HUES6 (cell line): ENCODE measurements at regions not wholly inside any gene's neighbourhood (a gene's known extent, or its start where the extent isn't known, plus 50 kb on each side); places are given as distances from the start of the nearest gene placed in this dataset.

Experiments used
- H3K27ac ChIP-seq: 2 replicates; pipeline ENCODE4 v1.7.0; 2013; ENCODE audit warnings: low read depth, mild to moderate bottlenecking, low read length, inconsistent platforms
- H3K27me3 ChIP-seq: 2 replicates; pipeline ENCODE4 v1.6.1; 2013; ENCODE audit warnings: low read length; ENCODE audit not compliant: control insufficient read depth, insufficient read depth
- H3K36me3 ChIP-seq: 2 replicates; pipeline ENCODE4 v1.6.1; 2013; ENCODE audit warnings: low read length; ENCODE audit not compliant: control insufficient read depth, insufficient read depth
- H3K4me1 ChIP-seq: 2 replicates; pipeline ENCODE4 v1.6.1; 2013; ENCODE audit warnings: low read length; ENCODE audit not compliant: control insufficient read depth, insufficient read depth
- H3K4me3 ChIP-seq: 2 replicates; pipeline ENCODE4 v1.5.1; 2013; ENCODE audit warnings: low read depth, low read length
- H3K9ac ChIP-seq: one replicate; pipeline ENCODE4 v1.6.1; 2013; ENCODE audit warnings: mild to moderate bottlenecking, low read length
- H3K9me3 ChIP-seq: 2 replicates; pipeline ENCODE4 v1.6.1; 2013; ENCODE audit warnings: low read depth, low read length; ENCODE audit not compliant: control insufficient read depth, insufficient read depth

- no peaks in the 10 kb centered on the region for H3K9me3 ChIP-seq
Measured at GRCh38 chr13:99859178-99860177, 112.1 kb downstream of the ZIC5 start.

GRCh38 chr13:99857738-99858137 is 113.8 kb downstream of the ZIC5 start:
- H3K36me3 ChIP-seq = no peaks in the 10 kb centered on the region
- H3K9me3 ChIP-seq = no peaks in the 10 kb centered on the region
- H3K4me1 ChIP-seq = peaks cover 56% of the 10 kb centered on the region
- H3K4me3 ChIP-seq = no peak overlapping the region
- H3K27ac ChIP-seq = no peak overlapping the region
- H3K27me3 ChIP-seq = no peaks in the 10 kb centered on the region
- no peak overlapping the region for H3K9ac ChIP-seq

More at GRCh38 chr13:99859178-99860177, 112.1 kb downstream of the ZIC5 start:
- Histone ChIP-seq H3K4me1 (peaks cover 56% of the 10 kb centered on the region), H3K9ac (no peak overlapping the region), H3K27ac (no peak overlapping the region), H3K27me3 (no peaks in the 10 kb centered on the region), H3K4me3 (no peak overlapping the region), H3K36me3 (no peaks in the 10 kb centered on the region)

- H3K36me3 ChIP-seq = no peaks in the 10 kb centered on the region
- peaks cover 46% of the 10 kb centered on the region for H3K4me1 ChIP-seq
- no peaks in the 10 kb centered on the region for H3K9me3 ChIP-seq
- no peak overlapping the region for H3K9ac ChIP-seq
- H3K27me3 ChIP-seq = no peaks in the 10 kb centered on the region
- no peak overlapping the region for H3K27ac ChIP-seq
- H3K4me3 ChIP-seq = no peak overlapping the region
Measured at GRCh38 chr13:99855526-99856420, 115.8 kb downstream of the ZIC5 start.

- Histone ChIP-seq H3K9me3 (no peaks in the 10 kb centered on the region), H3K36me3 (no peaks in the 10 kb centered on the region), H3K27me3 (no peaks in the 10 kb centered on the region), H3K4me3 (no peak overlapping the region), H3K27ac (no peak overlapping the region), H3K4me1 (peaks cover 41% of the 10 kb centered on the region), H3K9ac (no peak overlapping the region)
Measured at GRCh38 chr13:99854366-99854765, 117.2 kb downstream of the ZIC5 start.

- Histone ChIP-seq H3K9me3 (no peaks in the 10 kb centered on the region), H3K27ac (no peak overlapping the region), H3K4me3 (no peak overlapping the region), H3K36me3 (no peaks in the 10 kb centered on the region), H3K4me1 (peaks cover 10% of the 10 kb centered on the region), H3K27me3 (no peaks in the 10 kb centered on the region), H3K9ac (no peak overlapping the region)
Measured at GRCh38 chr13:99847318-99847750, 124.2 kb downstream of the ZIC5 start.

- H3K27me3 ChIP-seq = no peaks in the 10 kb centered on the region
- no peak overlapping the region for H3K9ac ChIP-seq
- H3K9me3 ChIP-seq = no peaks in the 10 kb centered on the region
- no peaks in the 10 kb centered on the region for H3K36me3 ChIP-seq
- H3K4me3 ChIP-seq = no peak overlapping the region
- H3K27ac ChIP-seq = no peak overlapping the region
- H3K4me1 ChIP-seq = peaks cover 10% of the 10 kb centered on the region; the same call in 1 of the 2 replicates
Measured at GRCh38 chr13:99845161-99845874, 126.2 kb downstream of the ZIC5 start.

- Histone ChIP-seq H3K36me3 (no peaks in the 10 kb centered on the region), H3K4me3 (no peak overlapping the region), H3K4me1 (peaks cover 10% of the 10 kb centered on the region; the same call in 1 of the 2 replicates), H3K9me3 (no peaks in the 10 kb centered on the region), H3K27me3 (no peaks in the 10 kb centered on the region), H3K27ac (no peak overlapping the region), H3K9ac (no peak overlapping the region)
Measured at GRCh38 chr13:99844421-99844820, 127.1 kb downstream of the ZIC5 start.

- Histone ChIP-seq H3K9me3 (no peaks in the 10 kb centered on the region), H3K36me3 (no peaks in the 10 kb centered on the region), H3K4me3 (no peak overlapping the region), H3K27me3 (no peaks in the 10 kb centered on the region), H3K9ac (no peak overlapping the region), H3K4me1 (peaks cover 10% of the 10 kb centered on the region; the same call in 1 of the 2 replicates), H3K27ac (no peak overlapping the region)
Measured at GRCh38 chr13:99843872-99844271, 127.7 kb downstream of the ZIC5 start.

- Histone ChIP-seq H3K4me3 (no peak overlapping the region), H3K4me1 (peaks cover 6% of the 10 kb centered on the region; the same call in 1 of the 2 replicates), H3K9me3 (no peaks in the 10 kb centered on the region), H3K36me3 (no peaks in the 10 kb centered on the region), H3K9ac (no peak overlapping the region), H3K27me3 (no peaks in the 10 kb centered on the region), H3K27ac (no peak overlapping the region)
Measured at GRCh38 chr13:99842405-99842804, 129.2 kb downstream of the ZIC5 start.

GRCh38 chr13:99836291-99836690 is 135.3 kb downstream of the ZIC5 start:
- H3K27ac ChIP-seq = no peak overlapping the region
- no peaks in the 10 kb centered on the region for H3K27me3 ChIP-seq
- H3K9ac ChIP-seq = no peak overlapping the region
- H3K36me3 ChIP-seq = no peaks in the 10 kb centered on the region
- 0 out of 2 replicates have a peak, but pooled peaks cover 6% of the 10 kb centered on the region for H3K4me1 ChIP-seq
- H3K4me3 ChIP-seq = no peak overlapping the region
- no peaks in the 10 kb centered on the region for H3K9me3 ChIP-seq
